A673 (cell line): ENCODE measurements at regions not wholly inside any gene's neighbourhood (a gene's known extent, or its start where the extent isn't known, plus 50 kb on each side); places are given as distances from the start of the nearest gene placed in this dataset.
"Not testable (repeated sequence)": the region's sequence is repeated elsewhere in the genome, so short reads cannot be mapped to it uniquely, and the experiment has no call there.

ENCODE experiments used
- CTCF ChIP-seq: fragments of 300-800, 200-600 bp; sonication (generic); conservative IDR thresholded peaks from 2 replicates; pipeline ENCODE4 v1.5.1; 2017; ENCODE audit warnings: low read depth, mild to moderate bottlenecking, antibody characterized with exemption, low read length, moderate library complexity, mixed read lengths
- EZH2 ChIP-seq: fragments of 200-600 bp; sonication (generic); IDR thresholded peaks from 2 replicates; pipeline ENCODE4 v1.6.1; 2017; ENCODE audit warnings: borderline replicate concordance, low read depth, mild to moderate bottlenecking, mixed read lengths, antibody characterized with exemption, low read length; ENCODE audit not compliant: poor library complexity, severe bottlenecking

GRCh38 chr14:83298016-83298415 is 1764.4 kb upstream of the SEL1L start:
- TF ChIP-seq CTCF, EZH2: not testable (repeated sequence)
